ENCODE measurements at regions not wholly inside any gene's neighbourhood (a gene's known extent, or its start where the extent isn't known, plus 50 kb on each side); places are given as distances from the start of the nearest gene placed in this dataset.

DNA sequence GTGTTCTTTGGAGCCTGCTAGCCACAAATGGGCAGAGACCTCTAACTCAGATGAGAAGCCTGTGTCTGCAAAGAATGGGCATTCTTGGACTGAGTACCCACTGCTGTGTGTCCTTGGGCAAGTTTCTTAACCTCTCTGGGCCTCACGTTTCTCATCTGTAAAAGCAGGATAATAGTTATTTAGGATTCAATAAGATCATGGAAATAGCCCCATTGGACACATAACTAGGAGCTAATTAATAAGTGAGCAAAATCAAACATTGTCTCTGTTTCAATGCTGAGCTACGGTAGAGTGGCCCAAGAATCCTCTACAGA, 61.2 kb upstream of the WNT7B start:
- no peak overlapping the region for H3K4me3 ChIP-seq
- no peak for DNase-seq (ENCODE audit: low spot score in 2 of 2)
- no peak for TF ChIP-seq EP300 (IDR thresholded peaks at IDR 0.05)
- TF ChIP-seq, protein P1, sequence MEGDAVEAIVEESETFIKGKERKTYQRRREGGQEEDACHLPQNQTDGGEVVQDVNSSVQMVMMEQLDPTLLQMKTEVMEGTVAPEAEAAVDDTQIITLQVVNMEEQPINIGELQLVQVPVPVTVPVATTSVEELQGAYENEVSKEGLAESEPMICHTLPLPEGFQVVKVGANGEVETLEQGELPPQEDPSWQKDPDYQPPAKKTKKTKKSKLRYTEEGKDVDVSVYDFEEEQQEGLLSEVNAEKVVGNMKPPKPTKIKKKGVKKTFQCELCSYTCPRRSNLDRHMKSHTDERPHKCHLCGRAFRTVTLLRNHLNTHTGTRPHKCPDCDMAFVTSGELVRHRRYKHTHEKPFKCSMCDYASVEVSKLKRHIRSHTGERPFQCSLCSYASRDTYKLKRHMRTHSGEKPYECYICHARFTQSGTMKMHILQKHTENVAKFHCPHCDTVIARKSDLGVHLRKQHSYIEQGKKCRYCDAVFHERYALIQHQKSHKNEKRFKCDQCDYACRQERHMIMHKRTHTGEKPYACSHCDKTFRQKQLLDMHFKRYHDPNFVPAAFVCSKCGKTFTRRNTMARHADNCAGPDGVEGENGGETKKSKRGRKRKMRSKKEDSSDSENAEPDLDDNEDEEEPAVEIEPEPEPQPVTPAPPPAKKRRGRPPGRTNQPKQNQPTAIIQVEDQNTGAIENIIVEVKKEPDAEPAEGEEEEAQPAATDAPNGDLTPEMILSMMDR (IDR thresholded peaks at IDR 0.05): no peak
- no peak for TF ChIP-seq POLR2A (IDR thresholded peaks at IDR 0.05)
- peak overlapping the region; percentile 70 for H3K27ac ChIP-seq
- no peaks in the 10 kb centered on the region for H3K27me3 ChIP-seq
- whole genome bisulfite sequencing: 48% methylated on average over 2 of the region's 2 CpGs
- peaks cover 80% of the 10 kb centered on the region for H3K4me1 ChIP-seq
- no peaks in the 10 kb centered on the region for H3K9me3 ChIP-seq
- no peaks in the 10 kb centered on the region for H3K36me3 ChIP-seq

DNA sequence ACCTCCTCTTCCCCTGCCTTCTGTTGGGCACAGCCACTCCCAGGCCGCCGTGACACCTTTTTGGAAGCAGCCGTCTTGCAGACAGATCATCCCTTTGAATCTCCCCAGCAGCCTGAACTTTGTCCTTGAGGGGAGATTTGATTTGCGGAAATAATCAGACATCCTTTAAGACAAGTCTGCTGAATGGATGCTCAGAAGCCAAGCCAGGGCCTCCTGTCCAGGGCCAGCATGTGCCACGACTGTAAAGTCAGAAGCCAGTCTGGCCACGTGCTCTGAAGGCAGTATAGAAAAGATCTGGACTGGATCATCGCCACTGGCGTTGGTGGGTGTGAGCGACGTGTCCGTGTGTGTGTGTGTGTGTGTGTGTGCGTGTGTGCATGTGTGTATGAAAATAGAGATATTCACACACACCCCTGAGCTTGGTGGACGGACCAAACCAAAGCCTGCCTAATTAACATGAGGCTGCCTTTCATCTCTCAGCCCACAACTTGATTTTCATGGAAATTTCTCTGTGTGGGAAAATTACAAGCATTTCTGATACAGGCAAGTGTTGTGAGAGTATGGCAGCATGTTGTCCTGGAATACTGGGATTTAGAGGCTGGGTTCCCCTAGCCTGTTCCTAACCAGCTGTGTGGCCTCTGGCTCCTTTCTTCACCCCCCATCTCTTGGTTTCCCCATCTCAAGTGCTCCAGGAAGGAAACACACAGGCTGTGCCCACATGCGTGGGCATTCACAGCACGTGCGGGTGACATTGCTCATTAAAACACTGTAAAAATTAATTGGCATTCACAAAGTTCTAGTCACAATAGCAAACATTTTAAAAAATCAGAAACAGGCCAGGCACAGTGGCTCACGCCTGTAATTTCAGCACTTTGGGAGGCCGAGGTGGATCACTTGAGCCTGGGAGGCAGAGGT, 61.8 kb upstream of the WNT7B start:
- H3K4me3 ChIP-seq: no peak overlapping the region
- H3K4me1 ChIP-seq: peaks cover 81% of the 10 kb centered on the region
- H3K36me3 ChIP-seq: no peaks in the 10 kb centered on the region
- TF ChIP-seq POLR2AphosphoS5 (IDR thresholded peaks at IDR 0.05) (no peak), EP300 (IDR thresholded peaks at IDR 0.05) (no peak), POLR2A (IDR thresholded peaks at IDR 0.05) (no peak)
- TF ChIP-seq, protein P1 (IDR thresholded peaks at IDR 0.05): no peak
- H3K27me3 ChIP-seq: no peaks in the 10 kb centered on the region
- DNase-seq (ENCODE audit: low spot score in 2 of 2): peak; percentile 62 to 76
- H3K27ac ChIP-seq: peak overlapping the region; percentile 70
- no peaks in the 10 kb centered on the region for H3K9me3 ChIP-seq
- WGBS: 39% methylated on average over 18 of the region's 18 CpGs

DNA sequence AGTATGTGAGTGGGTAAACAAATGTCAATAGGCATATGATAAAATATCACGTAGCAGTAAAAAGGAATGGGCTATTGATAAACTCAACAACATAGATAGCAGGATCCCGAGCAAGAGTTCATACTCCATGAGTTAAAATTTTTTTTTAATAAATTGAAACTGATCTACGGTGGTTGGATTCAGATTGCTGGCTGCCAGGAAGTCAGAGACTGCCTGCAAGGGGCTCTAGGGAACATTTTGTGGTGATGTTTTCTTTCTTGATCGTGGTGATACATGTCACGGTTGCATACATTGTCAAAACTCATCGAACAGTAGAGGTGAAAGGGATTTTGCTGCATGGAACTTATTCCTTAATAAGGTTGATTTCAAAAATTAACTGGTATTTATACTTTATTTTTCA, 62.6 kb upstream of the WNT7B start:
- TF ChIP-seq POLR2AphosphoS5 (IDR thresholded peaks at IDR 0.05): no peak
- no peak for TF ChIP-seq POLR2A (IDR thresholded peaks at IDR 0.05)
- TF ChIP-seq, protein P1 (IDR thresholded peaks at IDR 0.05): no peak
- no peak for TF ChIP-seq EP300 (IDR thresholded peaks at IDR 0.05)
- Histone ChIP-seq H3K27me3 (no peaks in the 10 kb centered on the region), H3K27ac (peak overlapping the region; percentile 70), H3K4me3 (no peak overlapping the region), H3K9me3 (no peaks in the 10 kb centered on the region), H3K36me3 (no peaks in the 10 kb centered on the region), H3K4me1 (peaks cover 85% of the 10 kb centered on the region)
- 36% methylated on average over 6 of the region's 6 CpGs for WGBS
- DNase-seq (ENCODE audit: low spot score in 2 of 2): no peak

GRCh38 chr22:46040471-46041465, 63.8 kb upstream of the WNT7B start:
- no peaks in the 10 kb centered on the region for H3K27me3 ChIP-seq
- no peaks in the 10 kb centered on the region for H3K36me3 ChIP-seq
- peak; percentile 59 to 74 for DNase-seq (ENCODE audit: low spot score in 2 of 2)
- no peaks in the 10 kb centered on the region for H3K9me3 ChIP-seq
- WGBS: 52% methylated on average over 20 of the region's 20 CpGs
- H3K4me1 ChIP-seq: peaks cover 84% of the 10 kb centered on the region
- peak overlapping the region; percentile 98 for H3K27ac ChIP-seq
- TF ChIP-seq POLR2AphosphoS5 (IDR thresholded peaks at IDR 0.05) (no peak), POLR2A (IDR thresholded peaks at IDR 0.05) (no peak), EP300 (IDR thresholded peaks at IDR 0.05) (no peak)
- TF ChIP-seq, protein P1 (IDR thresholded peaks at IDR 0.05): no peak
- peak overlapping the region; percentile 69 for H3K4me3 ChIP-seq

DNA sequence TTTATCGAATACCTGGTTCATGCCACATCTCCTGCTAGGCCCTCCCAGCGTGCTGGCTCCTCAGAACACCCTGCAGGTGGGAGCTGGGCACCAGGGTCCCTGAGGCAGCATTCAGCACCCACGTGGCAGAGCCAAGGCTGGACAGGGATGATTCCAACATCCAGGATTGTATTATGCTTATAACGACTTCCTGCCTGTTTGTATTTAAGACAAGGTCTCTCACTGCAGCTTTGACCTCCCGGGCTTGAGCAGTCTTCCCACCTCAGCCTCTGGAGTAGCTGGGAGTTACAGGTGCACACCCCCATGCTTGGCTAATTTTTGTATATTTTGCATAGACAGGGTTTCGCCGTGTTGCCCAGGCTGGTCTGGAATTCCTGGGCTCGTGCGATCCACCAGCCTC, 64.7 kb upstream of the WNT7B start:
- H3K4me1 ChIP-seq: peaks cover 87% of the 10 kb centered on the region
- peak overlapping the region; percentile 69 for H3K4me3 ChIP-seq
- TF ChIP-seq EP300 (IDR thresholded peaks at IDR 0.05): no peak
- TF ChIP-seq POLR2AphosphoS5 (IDR thresholded peaks at IDR 0.05): no peak
- TF ChIP-seq POLR2A (IDR thresholded peaks at IDR 0.05): no peak
- TF ChIP-seq, protein P1 (IDR thresholded peaks at IDR 0.05): no peak
- peak overlapping the region; percentile 98 for H3K27ac ChIP-seq
- H3K36me3 ChIP-seq: no peaks in the 10 kb centered on the region
- H3K27me3 ChIP-seq: no peaks in the 10 kb centered on the region
- peak; percentile 58 to 62 for DNase-seq (ENCODE audit: low spot score in 2 of 2)
- H3K9me3 ChIP-seq: no peaks in the 10 kb centered on the region
- 48% methylated on average over 9 of the region's 9 CpGs for WGBS
